ENCODE measurements at regions not wholly inside any gene's neighbourhood (a gene's known extent, or its start where the extent isn't known, plus 50 kb on each side); places are given as distances from the start of the nearest gene placed in this dataset.

- no peak for TF ChIP-seq ZNF701 (tag by site-specific recombination; IDR thresholded peaks at IDR 0.05)
- TF ChIP-seq ZNF785 (tag by site-specific recombination; IDR thresholded peaks at IDR 0.05), result no peak
- no peak for TF ChIP-seq ZNF558 (tag by site-specific recombination; IDR thresholded peaks at IDR 0.05)
- TF ChIP-seq HOXD13 (CRISPR knock-in tag; IDR thresholded peaks at IDR 0.05; ENCODE audit: borderline replicate concordance), result no peak
- no peak for TF ChIP-seq ZNF585B (tag by site-specific recombination; IDR thresholded peaks at IDR 0.05)
- TF ChIP-seq SCRT1 (tag by site-specific recombination; IDR thresholded peaks at IDR 0.05; ENCODE audit: borderline replicate concordance), result no peak
- TF ChIP-seq OSR2 (tag by site-specific recombination; IDR thresholded peaks at IDR 0.05), result no peak
- TF ChIP-seq SP2 (tag by site-specific recombination; IDR thresholded peaks at IDR 0.05), result no peak
- no peak for TF ChIP-seq ZNF629 (tag by site-specific recombination; IDR thresholded peaks at IDR 0.05)
- TF ChIP-seq RBAK (tag by site-specific recombination; IDR thresholded peaks at IDR 0.05), result no peak
- TF ChIP-seq ZNF792 (tag by site-specific recombination; IDR thresholded peaks at IDR 0.05), result no peak
- TF ChIP-seq ZNF292 (tag by site-specific recombination; IDR thresholded peaks at IDR 0.05; ENCODE audit: borderline replicate concordance, low read depth), result no peak
- TF ChIP-seq BCL6B (tag by site-specific recombination; IDR thresholded peaks at IDR 0.05), result no peak
- TF ChIP-seq ZNF433 (tag by site-specific recombination; IDR thresholded peaks at IDR 0.05; ENCODE audit: low read depth), result no peak
- TF ChIP-seq ZNF394 (tag by site-specific recombination; IDR thresholded peaks at IDR 0.05; ENCODE audit: borderline replicate concordance), result no peak
- no peak for TF ChIP-seq ZNF548 (tag by site-specific recombination; IDR thresholded peaks at IDR 0.05)
- TF ChIP-seq ZSCAN30 (tag by site-specific recombination; IDR thresholded peaks at IDR 0.05), result no peak
- TF ChIP-seq ZNF776 (tag by site-specific recombination; IDR thresholded peaks at IDR 0.05; ENCODE audit: borderline replicate concordance), result no peak
- no peak for TF ChIP-seq IKZF3 (tag by site-specific recombination; IDR thresholded peaks at IDR 0.05)
- H3K27ac ChIP-seq (ENCODE audit: extremely low read depth, low read depth, low read length), result no peak overlapping the region
- no peak overlapping the region for H3K4me3 ChIP-seq (ENCODE audit: low read depth, low read length)
- ChIA-PET POLR2A (no interaction called here), CTCF (no interaction called here)
- H3K4me1 ChIP-seq (ENCODE audit: control insufficient read depth, insufficient read depth, low read length), result no peaks in the 10 kb centered on the region
- no peaks in the 10 kb centered on the region for H3K36me3 ChIP-seq (ENCODE audit: control insufficient read depth in 2 of 2, insufficient read depth in 1 of 2, low read length in 2 of 2)
- no peaks in the 10 kb centered on the region for H3K9me3 ChIP-seq (ENCODE audit: control insufficient read depth, insufficient read depth, low read depth, low read length)
Observed at GRCh38 chr16:52725461-52725860, 178.5 kb upstream of the TOX3 start.

GRCh38 chr16:52725043-52725442 is 178.1 kb upstream of the TOX3 start:
- no peaks in the 10 kb centered on the region for H3K36me3 ChIP-seq (ENCODE audit: control insufficient read depth in 2 of 2, insufficient read depth in 1 of 2, low read length in 2 of 2)
- TF ChIP-seq ZNF157 (tag by site-specific recombination; IDR thresholded peaks at IDR 0.05) (no peak), ATF2 (tag by site-specific recombination; IDR thresholded peaks at IDR 0.05; ENCODE audit: low read depth) (0 out of 2 replicates have a peak, but pooled peaks have one; percentile 18)
- CTCF ChIA-PET, result no interaction called here
- POLR2A ChIA-PET, result no interaction called here
- no peak overlapping the region for H3K4me3 ChIP-seq (ENCODE audit: low read depth, low read length)
- H3K4me1 ChIP-seq (ENCODE audit: control insufficient read depth, insufficient read depth, low read length), result no peaks in the 10 kb centered on the region
- no peaks in the 10 kb centered on the region for H3K9me3 ChIP-seq (ENCODE audit: control insufficient read depth, insufficient read depth, low read depth, low read length)
- no peak overlapping the region for H3K27ac ChIP-seq (ENCODE audit: extremely low read depth, low read depth, low read length)

- Histone ChIP-seq H3K27ac (ENCODE audit: extremely low read depth, low read depth, low read length) (no peak overlapping the region), H3K36me3 (ENCODE audit: control insufficient read depth in 2 of 2, insufficient read depth in 1 of 2, low read length in 2 of 2) (no peaks in the 10 kb centered on the region), H3K9me3 (ENCODE audit: control insufficient read depth, insufficient read depth, low read depth, low read length) (no peaks in the 10 kb centered on the region), H3K4me1 (ENCODE audit: control insufficient read depth, insufficient read depth, low read length) (no peaks in the 10 kb centered on the region), H3K4me3 (ENCODE audit: low read depth, low read length) (no peak overlapping the region)
- CTCF ChIA-PET, result no interaction called here
- POLR2A ChIA-PET, result no interaction called here
- TF ChIP-seq ZNF692 (tag by site-specific recombination; IDR thresholded peaks at IDR 0.05) (peak; percentile 59; the same call in 1 of the 2 replicates), ZNF658 (tag by site-specific recombination; IDR thresholded peaks at IDR 0.05) (no peak)
Observed at GRCh38 chr16:52721331-52721730, 174.4 kb upstream of the TOX3 start.

Measured in HEK293 (cell line).